Chondrocyte (in vitro differentiated cells): ENCODE measurements at regions not wholly inside any gene's neighbourhood (a gene's known extent, or its start where the extent isn't known, plus 50 kb on each side); places are given as distances from the start of the nearest gene placed in this dataset.
A peak's percentile ranks its signal among the peaks of the same experiment; 100 is the strongest.

Source experiments
- DNase-seq: peaks from one replicate; pipeline ENCODE4 v3.0.0; 2021; ENCODE audit warnings: mixed read lengths, low spot score
- H3K27ac Mint-ChIP-seq: one replicate; pipeline ENCODE4 v1.8.0; 2021; ENCODE audit warnings: mild to moderate bottlenecking, moderate library complexity, mixed read lengths; ENCODE audit not compliant: unreplicated experiment
- H3K27me3 Mint-ChIP-seq: 2 replicates; pipeline ENCODE4 v1.8.0; 2021; ENCODE audit warnings: low read depth, mixed read lengths
- H3K36me3 Mint-ChIP-seq: 2 replicates; pipeline ENCODE4 v1.8.0; 2021; ENCODE audit warnings: low read depth, mixed read lengths
- H3K4me1 Mint-ChIP-seq: 2 replicates; pipeline ENCODE4 v1.8.0; 2021; ENCODE audit warnings: low read depth, mild to moderate bottlenecking, mixed read lengths
- H3K4me3 Mint-ChIP-seq: one replicate; pipeline ENCODE4 v1.8.0; 2021; ENCODE audit warnings: mild to moderate bottlenecking, moderate library complexity, mixed read lengths; ENCODE audit not compliant: unreplicated experiment
- H3K9me3 Mint-ChIP-seq: 2 replicates; pipeline ENCODE4 v1.8.0; 2021; ENCODE audit warnings: low read depth, mixed read lengths
- CTCF ChIP-seq: fragments of 200-600 bp; sonication (generic); IDR thresholded peaks from 2 replicates; pipeline ENCODE4 v1.5.0; 2021; ENCODE audit warnings: antibody characterized with exemption, mild to moderate bottlenecking, moderate library complexity

- no peaks in the 10 kb centered on the region for H3K4me1 Mint-ChIP-seq
- peaks cover 2% of the 10 kb centered on the region for H3K36me3 Mint-ChIP-seq
- DNase-seq, result no peak
- peaks cover 7% of the 10 kb centered on the region for H3K9me3 Mint-ChIP-seq
- peak overlapping the region; percentile 49 for H3K27ac Mint-ChIP-seq
- no peak overlapping the region for H3K4me3 Mint-ChIP-seq
- TF ChIP-seq CTCF, result no peak
- H3K27me3 Mint-ChIP-seq, result no peaks in the 10 kb centered on the region
Measured at GRCh38 chr3:56966509-56966908, 94.0 kb upstream of the SPATA12 start.

- peaks cover 2% of the 10 kb centered on the region for H3K36me3 Mint-ChIP-seq
- no peak for DNase-seq
- TF ChIP-seq CTCF, result no peak
Measured at GRCh38 chr3:56966104-56966503, 94.4 kb upstream of the SPATA12 start.

GRCh38 chr3:56962922-56963321 is 97.5 kb upstream of the SPATA12 start:
- Mint-ChIP-seq H3K27ac (no peak overlapping the region), H3K9me3 (peaks cover 7% of the 10 kb centered on the region), H3K36me3 (peaks cover 2% of the 10 kb centered on the region), H3K4me3 (no peak overlapping the region), H3K4me1 (no peaks in the 10 kb centered on the region), H3K27me3 (no peaks in the 10 kb centered on the region)
- no peak for TF ChIP-seq CTCF
- DNase-seq, result no peak

More at GRCh38 chr3:56966104-56966503, 94.4 kb upstream of the SPATA12 start:
- H3K9me3 Mint-ChIP-seq, result peaks cover 7% of the 10 kb centered on the region
- no peaks in the 10 kb centered on the region for H3K4me1 Mint-ChIP-seq
- H3K27me3 Mint-ChIP-seq, result no peaks in the 10 kb centered on the region
- no peak overlapping the region for H3K27ac Mint-ChIP-seq
- no peak overlapping the region for H3K4me3 Mint-ChIP-seq

GRCh38 chr3:56962206-56962605 is 98.3 kb upstream of the SPATA12 start:
- Mint-ChIP-seq H3K36me3 (peaks cover 2% of the 10 kb centered on the region), H3K4me3 (no peak overlapping the region), H3K9me3 (peaks cover 7% of the 10 kb centered on the region), H3K4me1 (no peaks in the 10 kb centered on the region), H3K27me3 (no peaks in the 10 kb centered on the region), H3K27ac (no peak overlapping the region)
- TF ChIP-seq CTCF, result no peak
- DNase-seq, result no peak

- no peak for DNase-seq
- Mint-ChIP-seq H3K27me3 (no peaks in the 10 kb centered on the region), H3K4me3 (no peak overlapping the region), H3K36me3 (peaks cover 2% of the 10 kb centered on the region), H3K27ac (peak overlapping the region; percentile 25), H3K9me3 (peaks cover 6% of the 10 kb centered on the region), H3K4me1 (no peaks in the 10 kb centered on the region)
- TF ChIP-seq CTCF, result no peak
Measured at GRCh38 chr3:56960234-56960917, 100.1 kb upstream of the SPATA12 start.
